ES-I3 (cell line): ENCODE measurements at regions not wholly inside any gene's neighbourhood (a gene's known extent, or its start where the extent isn't known, plus 50 kb on each side); places are given as distances from the start of the nearest gene placed in this dataset.

Source experiments
- H3K36me3 ChIP-seq: 2 replicates; pipeline ENCODE4 v1.6.1; 2013; ENCODE audit warnings: mild to moderate bottlenecking, low read length, control low read depth, moderate library complexity; ENCODE audit not compliant: insufficient read depth
- H3K4me1 ChIP-seq: 2 replicates; pipeline ENCODE4 v1.6.1; 2013; ENCODE audit warnings: mild to moderate bottlenecking, control low read depth, low read length; ENCODE audit not compliant: insufficient read depth
- H3K9ac ChIP-seq: 2 replicates; pipeline ENCODE4 v1.6.1; 2013; ENCODE audit warnings: low read depth, mild to moderate bottlenecking, low read length, moderate library complexity
- H3K9me3 ChIP-seq: 2 replicates; pipeline ENCODE4 v1.6.1; 2013; ENCODE audit warnings: mild to moderate bottlenecking, low read length, moderate library complexity; ENCODE audit not compliant: control insufficient read depth, insufficient read depth

GRCh38 chr18:78898066-78898465 lies 81.6 kb upstream of the SALL3 start:
- H3K4me1 ChIP-seq, result no peaks in the 10 kb centered on the region
- H3K9me3 ChIP-seq, result peaks cover 9% of the 10 kb centered on the region
- H3K9ac ChIP-seq, result no peak overlapping the region
- H3K36me3 ChIP-seq, result no peaks in the 10 kb centered on the region

- H3K36me3 ChIP-seq, result no peaks in the 10 kb centered on the region
- no peaks in the 10 kb centered on the region for H3K4me1 ChIP-seq
- no peak overlapping the region for H3K9ac ChIP-seq
- peaks cover 9% of the 10 kb centered on the region for H3K9me3 ChIP-seq
Measured at GRCh38 chr18:78898635-78899034, 81.0 kb upstream of the SALL3 start.

DNA sequence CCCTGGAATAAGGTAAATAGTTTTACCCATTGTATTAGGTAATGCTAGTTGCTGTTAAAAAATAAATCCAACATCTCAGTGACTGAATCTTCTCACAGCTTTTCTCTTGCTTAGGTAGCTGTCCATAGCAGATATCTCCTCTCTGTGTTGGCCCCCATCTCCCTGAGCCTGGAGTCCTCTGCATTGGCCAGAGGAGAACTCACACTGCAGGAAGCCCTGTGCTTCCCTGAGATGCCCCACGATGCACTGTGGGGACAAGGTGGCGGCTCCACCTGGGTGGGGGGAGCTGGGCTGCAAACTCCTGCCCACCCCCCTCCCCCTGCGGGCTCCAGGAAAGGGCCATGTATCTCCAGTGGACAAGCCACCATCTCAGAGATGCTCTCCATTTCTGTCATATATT lies 80.4 kb upstream of the SALL3 start:
- Histone ChIP-seq H3K4me1 (no peaks in the 10 kb centered on the region), H3K36me3 (no peaks in the 10 kb centered on the region), H3K9me3 (peaks cover 9% of the 10 kb centered on the region), H3K9ac (no peak overlapping the region)

- H3K36me3 ChIP-seq, result no peaks in the 10 kb centered on the region
- H3K9ac ChIP-seq, result no peak overlapping the region
- H3K9me3 ChIP-seq, result peaks cover 9% of the 10 kb centered on the region
Measured at GRCh38 chr18:78900938-78901909, 78.4 kb upstream of the SALL3 start.

DNA sequence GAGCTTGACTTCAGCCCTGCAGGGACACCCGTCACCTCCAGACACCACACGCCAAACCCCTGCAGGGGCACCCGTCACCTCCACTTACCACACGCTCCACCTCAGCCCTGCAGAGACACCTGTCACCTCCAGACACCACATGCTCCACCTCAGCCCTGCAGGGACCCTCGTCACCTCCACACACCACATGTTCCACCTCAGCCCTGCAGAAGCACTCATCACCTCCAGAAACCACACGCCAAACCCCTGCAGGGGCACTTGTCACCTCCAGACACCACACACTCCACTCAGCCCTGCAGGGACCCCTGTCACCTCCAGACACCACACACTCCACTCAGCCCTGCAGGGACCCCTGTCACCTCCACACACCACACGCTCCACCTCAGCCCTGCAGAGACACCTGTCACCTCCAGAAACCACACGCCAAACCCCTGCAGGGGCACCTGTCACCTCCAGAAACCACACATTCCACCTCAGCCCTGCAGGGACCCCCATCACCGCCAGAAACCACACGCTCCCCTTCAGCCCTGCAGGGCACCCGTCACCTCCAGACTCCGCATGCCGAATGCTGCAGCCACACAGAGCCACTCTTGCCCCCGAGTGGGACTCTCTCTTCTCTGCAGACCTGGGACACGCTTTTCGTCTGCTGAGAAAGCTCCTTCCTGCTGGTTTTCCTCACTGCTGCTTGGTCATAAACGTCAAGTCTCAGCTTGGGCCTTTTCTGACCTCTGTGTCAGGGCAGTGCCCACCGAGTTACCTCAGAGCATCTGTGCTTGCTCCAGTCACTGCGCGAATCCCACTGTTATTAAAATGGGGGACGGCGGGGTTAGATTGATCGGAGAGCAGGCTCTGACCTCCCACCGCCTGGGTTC lies 77.5 kb upstream of the SALL3 start:
- H3K4me1 ChIP-seq, result no peaks in the 10 kb centered on the region
- peaks cover 5% of the 10 kb centered on the region for H3K9me3 ChIP-seq
- H3K36me3 ChIP-seq, result no peaks in the 10 kb centered on the region
- no peak overlapping the region for H3K9ac ChIP-seq

More at GRCh38 chr18:78900938-78901909, 78.4 kb upstream of the SALL3 start:
- H3K4me1 ChIP-seq, result no peaks in the 10 kb centered on the region

DNA sequence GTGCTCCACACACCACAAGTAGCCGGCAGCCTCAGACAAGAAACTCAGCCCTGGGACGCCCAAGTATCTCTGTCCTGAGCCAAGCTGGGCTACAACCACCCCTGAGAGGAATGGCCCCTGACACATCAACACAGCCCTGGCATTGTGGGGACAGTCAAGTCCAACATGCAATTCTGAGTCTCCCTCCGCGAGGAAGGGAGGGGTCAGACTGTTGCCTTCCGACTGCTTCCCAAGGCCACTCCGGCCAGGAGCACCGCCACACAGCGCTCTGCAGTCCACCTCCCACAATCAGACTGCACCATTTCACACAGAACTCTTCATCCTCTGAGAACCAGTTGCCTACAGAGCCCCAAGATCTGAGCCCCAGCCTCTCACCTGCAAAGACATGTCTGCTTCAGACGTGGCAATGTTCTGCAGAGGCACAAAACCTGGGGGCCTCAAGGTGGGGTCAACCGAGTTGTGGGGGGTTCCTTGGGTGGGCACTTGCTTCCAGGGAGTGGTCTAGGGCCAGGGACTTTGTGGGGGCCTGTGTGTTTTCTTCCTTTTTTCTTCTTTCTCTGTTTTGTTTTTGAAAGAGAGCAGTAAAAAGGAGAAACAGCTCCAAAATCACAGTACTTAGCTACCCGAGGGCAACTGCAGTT lies 76.7 kb upstream of the SALL3 start:
- H3K36me3 ChIP-seq, result no peaks in the 10 kb centered on the region
- no peaks in the 10 kb centered on the region for H3K4me1 ChIP-seq
- H3K9ac ChIP-seq, result no peak overlapping the region
- H3K9me3 ChIP-seq, result peaks cover 5% of the 10 kb centered on the region

GRCh38 chr18:78903436-78904178 lies 76.0 kb upstream of the SALL3 start:
- Histone ChIP-seq H3K9ac (no peak overlapping the region), H3K36me3 (no peaks in the 10 kb centered on the region), H3K4me1 (no peaks in the 10 kb centered on the region), H3K9me3 (peaks cover 5% of the 10 kb centered on the region; the same call in 1 of the 2 replicates)

- Histone ChIP-seq H3K9ac (no peak overlapping the region), H3K9me3 (no peaks in the 10 kb centered on the region), H3K4me1 (no peaks in the 10 kb centered on the region), H3K36me3 (no peaks in the 10 kb centered on the region)
Measured at GRCh38 chr18:78904179-78904531, 75.5 kb upstream of the SALL3 start.

- Histone ChIP-seq H3K36me3 (no peaks in the 10 kb centered on the region), H3K4me1 (no peaks in the 10 kb centered on the region), H3K9me3 (no peaks in the 10 kb centered on the region)
Measured at GRCh38 chr18:78905334-78905733, 74.3 kb upstream of the SALL3 start.

DNA sequence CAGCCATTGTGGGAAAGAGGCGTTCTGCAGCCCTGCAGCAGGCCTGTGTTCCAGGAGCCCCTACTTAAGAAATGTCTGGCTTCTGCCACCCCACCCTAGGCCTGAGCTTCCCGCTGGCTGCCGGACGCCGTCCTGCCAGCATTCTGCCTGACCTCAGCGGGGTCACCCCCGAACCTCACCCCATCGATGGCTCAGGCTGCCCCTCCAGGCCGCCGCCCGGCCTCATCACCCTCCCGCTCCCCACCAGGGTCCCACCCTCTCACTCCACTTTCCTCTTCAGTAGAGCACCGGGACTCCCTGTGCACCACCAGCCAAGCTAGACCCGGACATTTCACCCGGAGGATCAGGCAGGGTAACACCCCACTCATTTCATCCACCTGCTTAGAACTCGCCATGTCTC lies 73.6 kb upstream of the SALL3 start:
- Histone ChIP-seq H3K9ac (no peak overlapping the region), H3K36me3 (no peaks in the 10 kb centered on the region), H3K4me1 (no peaks in the 10 kb centered on the region), H3K9me3 (no peaks in the 10 kb centered on the region)

More at GRCh38 chr18:78905334-78905733, 74.3 kb upstream of the SALL3 start:
- no peak overlapping the region for H3K9ac ChIP-seq

DNA sequence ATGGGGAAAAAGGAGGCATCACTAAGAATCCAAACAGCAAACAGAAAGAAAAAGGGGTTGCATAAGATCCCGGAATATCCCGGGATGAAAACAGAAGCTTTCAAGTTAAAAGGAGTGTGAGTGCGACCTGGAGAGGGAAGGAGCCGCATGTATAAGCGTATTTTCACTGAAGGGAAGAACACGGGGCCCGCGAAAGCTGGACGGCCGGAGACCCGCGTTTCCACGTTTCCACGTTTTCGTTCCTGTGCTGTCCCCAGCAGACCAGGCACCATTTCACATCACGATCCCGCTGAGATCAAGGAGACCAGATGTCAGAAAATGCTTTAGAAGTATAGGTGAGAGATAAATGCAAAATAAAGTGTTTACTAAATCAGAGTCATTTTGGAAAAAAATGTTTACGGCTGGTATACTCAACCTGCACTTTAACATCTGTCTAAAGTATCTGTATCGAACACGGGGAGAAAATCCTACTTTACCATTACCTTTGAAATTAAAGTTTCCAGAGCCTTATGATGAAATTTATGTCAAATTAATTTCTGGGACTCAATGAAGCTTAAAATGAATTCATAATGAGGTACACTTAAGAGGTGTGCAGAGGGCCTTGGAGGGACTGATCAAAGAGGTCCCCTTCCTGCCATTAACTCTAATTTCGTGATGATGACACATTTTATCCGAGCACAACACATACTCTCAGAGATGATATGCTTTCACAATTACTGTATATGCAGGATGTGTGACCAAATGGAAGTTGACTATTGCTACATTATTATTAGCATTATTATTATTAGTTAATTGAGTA lies 71.0 kb upstream of the SALL3 start:
- Histone ChIP-seq H3K9me3 (no peaks in the 10 kb centered on the region), H3K9ac (no peak overlapping the region), H3K4me1 (no peaks in the 10 kb centered on the region), H3K36me3 (no peaks in the 10 kb centered on the region)

GRCh38 chr18:78911751-78912283 lies 67.8 kb upstream of the SALL3 start:
- Histone ChIP-seq H3K9ac (no peak overlapping the region), H3K36me3 (no peaks in the 10 kb centered on the region), H3K4me1 (no peaks in the 10 kb centered on the region), H3K9me3 (no peaks in the 10 kb centered on the region)

DNA sequence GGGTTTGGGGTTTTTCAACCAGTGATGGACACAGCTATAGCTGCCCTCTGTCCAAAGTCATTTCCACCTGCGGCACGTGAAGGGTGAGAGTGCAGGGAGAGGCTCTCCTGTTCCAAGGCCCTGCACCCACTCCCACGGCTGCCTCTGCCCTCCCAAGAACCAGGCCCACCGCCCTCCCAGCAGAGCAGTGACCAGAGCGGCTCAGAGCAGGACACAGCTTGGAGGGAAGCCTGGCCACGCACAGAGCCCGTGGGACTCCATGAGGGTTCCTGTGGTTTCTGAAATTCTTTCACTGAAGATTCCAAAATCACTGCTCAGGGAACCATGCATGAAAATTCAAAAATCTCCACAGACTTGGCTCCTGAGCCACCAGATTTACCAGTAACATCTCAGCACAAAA lies 67.3 kb upstream of the SALL3 start:
- Histone ChIP-seq H3K9ac (no peak overlapping the region), H3K4me1 (no peaks in the 10 kb centered on the region), H3K9me3 (no peaks in the 10 kb centered on the region), H3K36me3 (no peaks in the 10 kb centered on the region)
